ENCODE measurements at regions not wholly inside any gene's neighbourhood (a gene's known extent, or its start where the extent isn't known, plus 50 kb on each side); places are given as distances from the start of the nearest gene placed in this dataset.

GRCh38 chr3:163582967-163583366, 1495.3 kb downstream of the SI start:
- no peak overlapping the region for H3K27ac ChIP-seq
- 85 to 87% methylated on average over 1 of the region's 1 CpG for WGBS, 2 donors

DNA sequence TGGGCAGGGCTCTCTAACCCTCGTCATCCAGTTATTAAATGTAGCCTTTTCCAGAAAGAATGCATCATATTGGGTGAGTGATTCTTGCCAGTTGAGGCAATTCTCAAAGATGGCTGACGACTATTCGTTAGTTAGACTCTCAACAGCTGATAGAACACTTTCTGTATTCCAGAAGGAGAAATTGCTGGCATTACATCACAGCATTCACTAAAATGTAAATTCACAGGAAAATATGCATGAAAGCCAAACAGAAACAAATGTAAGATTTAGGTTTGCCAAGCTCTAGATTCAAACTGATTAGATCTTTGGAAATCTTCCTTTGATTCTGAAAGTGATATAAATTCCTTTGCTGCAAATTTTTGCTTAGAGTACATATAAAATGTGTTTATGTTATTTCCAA, 1501.0 kb downstream of the SI start:
- TF ChIP-seq, protein P1, sequence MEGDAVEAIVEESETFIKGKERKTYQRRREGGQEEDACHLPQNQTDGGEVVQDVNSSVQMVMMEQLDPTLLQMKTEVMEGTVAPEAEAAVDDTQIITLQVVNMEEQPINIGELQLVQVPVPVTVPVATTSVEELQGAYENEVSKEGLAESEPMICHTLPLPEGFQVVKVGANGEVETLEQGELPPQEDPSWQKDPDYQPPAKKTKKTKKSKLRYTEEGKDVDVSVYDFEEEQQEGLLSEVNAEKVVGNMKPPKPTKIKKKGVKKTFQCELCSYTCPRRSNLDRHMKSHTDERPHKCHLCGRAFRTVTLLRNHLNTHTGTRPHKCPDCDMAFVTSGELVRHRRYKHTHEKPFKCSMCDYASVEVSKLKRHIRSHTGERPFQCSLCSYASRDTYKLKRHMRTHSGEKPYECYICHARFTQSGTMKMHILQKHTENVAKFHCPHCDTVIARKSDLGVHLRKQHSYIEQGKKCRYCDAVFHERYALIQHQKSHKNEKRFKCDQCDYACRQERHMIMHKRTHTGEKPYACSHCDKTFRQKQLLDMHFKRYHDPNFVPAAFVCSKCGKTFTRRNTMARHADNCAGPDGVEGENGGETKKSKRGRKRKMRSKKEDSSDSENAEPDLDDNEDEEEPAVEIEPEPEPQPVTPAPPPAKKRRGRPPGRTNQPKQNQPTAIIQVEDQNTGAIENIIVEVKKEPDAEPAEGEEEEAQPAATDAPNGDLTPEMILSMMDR (IDR thresholded peaks at IDR 0.05) = no peak
- TF ChIP-seq POLR2AphosphoS5 (IDR thresholded peaks at IDR 0.05) (no peak), EP300 (IDR thresholded peaks at IDR 0.05) (no peak), POLR2A (IDR thresholded peaks at IDR 0.05) (no peak)
- Histone ChIP-seq H3K36me3 (no peaks in the 10 kb centered on the region), H3K27me3 (no peaks in the 10 kb centered on the region), H3K27ac (no peak overlapping the region), H3K4me1 (no peaks in the 10 kb centered on the region), H3K9me3 (no peaks in the 10 kb centered on the region), H3K4me3 (no peak overlapping the region)
- DNase-seq = no peak
- intact Hi-C loops (cut with DNase I) = no loop called here
- 64 to 75% methylated on average over 3 of the region's 3 CpGs for WGBS, 2 donors

More at GRCh38 chr3:163582967-163583366, 1495.3 kb downstream of the SI start:
- H3K9me3 ChIP-seq = peaks cover 0 to 4% (median 0%) of the 10 kb centered on the region in 4 donors
- intact Hi-C loops (cut with DNase I) = no loop called here
- H3K4me1 ChIP-seq = no peaks in the 10 kb centered on the region
- no peak for TF ChIP-seq EP300 (IDR thresholded peaks at IDR 0.05)
- no peak for TF ChIP-seq POLR2AphosphoS5 (IDR thresholded peaks at IDR 0.05)
- TF ChIP-seq, protein P1 (IDR thresholded peaks at IDR 0.05) = no peak
- no peak for TF ChIP-seq POLR2A (IDR thresholded peaks at IDR 0.05)
- no peaks in the 10 kb centered on the region for H3K36me3 ChIP-seq
- H3K4me3 ChIP-seq = no peak overlapping the region
- no peak for DNase-seq
- H3K27me3 ChIP-seq = no peaks in the 10 kb centered on the region

DNA sequence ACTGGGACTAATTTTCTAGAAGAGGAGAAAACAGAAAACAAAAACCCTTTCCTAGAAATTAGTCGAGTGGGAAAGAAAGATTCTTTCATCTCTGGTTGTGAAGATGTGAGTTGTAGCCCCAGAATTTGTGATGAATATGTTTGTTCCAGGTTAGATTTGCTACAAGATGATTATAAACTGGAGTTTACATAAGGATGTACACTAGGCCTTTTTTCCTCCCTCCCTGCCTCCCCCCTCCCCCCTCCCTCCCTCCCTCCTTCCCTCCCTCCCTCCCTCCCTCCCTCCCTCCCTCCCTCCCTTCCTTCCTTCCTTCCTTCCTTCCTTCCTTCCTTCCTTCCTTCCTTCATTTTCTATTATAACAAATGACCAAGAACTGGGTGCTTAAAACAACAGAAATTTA, 1502.0 kb downstream of the SI start:
- Histone ChIP-seq H3K4me1 (no peaks in the 10 kb centered on the region), H3K4me3 (no peak overlapping the region), H3K27ac (no peak overlapping the region), H3K9me3 (no peaks in the 10 kb centered on the region), H3K36me3 (no peaks in the 10 kb centered on the region), H3K27me3 (no peaks in the 10 kb centered on the region)
- no peak for TF ChIP-seq EP300 (IDR thresholded peaks at IDR 0.05)
- no peak for TF ChIP-seq POLR2AphosphoS5 (IDR thresholded peaks at IDR 0.05)
- TF ChIP-seq, protein P1 (IDR thresholded peaks at IDR 0.05) = no peak
- no peak for TF ChIP-seq POLR2A (IDR thresholded peaks at IDR 0.05)
- 31 to 64% methylated on average over 1 of the region's 1 CpG for WGBS, 2 donors
- no peak for DNase-seq
- intact Hi-C loops (cut with DNase I) = no loop called here

DNA sequence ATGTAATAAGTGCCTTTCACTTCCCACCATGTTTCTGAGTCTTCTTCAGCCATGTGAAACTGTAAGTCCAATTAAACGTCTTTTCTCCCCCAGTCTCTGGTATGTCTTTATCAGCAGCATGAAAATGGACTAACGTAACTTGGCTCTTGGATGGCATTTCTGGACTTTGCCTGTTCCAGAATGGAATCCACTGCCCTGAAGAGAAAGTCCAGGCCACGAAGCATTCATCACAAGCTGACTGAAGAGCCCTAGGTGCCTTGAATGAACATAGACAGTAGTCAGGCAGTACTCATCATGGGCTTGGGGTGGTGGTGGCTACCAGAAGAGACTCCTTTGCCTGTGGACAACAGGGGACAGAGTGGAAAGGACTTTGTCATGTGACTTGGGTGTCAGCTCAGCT, 1505.0 kb downstream of the SI start:
- no peaks in the 10 kb centered on the region for H3K9me3 ChIP-seq
- no peaks in the 10 kb centered on the region for H3K4me1 ChIP-seq
- 56 to 71% methylated on average over 3 of the region's 3 CpGs for WGBS, 2 donors
- no peak overlapping the region for H3K4me3 ChIP-seq
- DNase-seq = no peak
- H3K36me3 ChIP-seq = no peaks in the 10 kb centered on the region
- TF ChIP-seq POLR2AphosphoS5 (IDR thresholded peaks at IDR 0.05) = no peak
- no peaks in the 10 kb centered on the region for H3K27me3 ChIP-seq
- H3K27ac ChIP-seq = no peak overlapping the region
- intact Hi-C loops (cut with DNase I) = no loop called here

GRCh38 chr3:163572856-163573255, 1505.4 kb downstream of the SI start:
- no peaks in the 10 kb centered on the region for H3K4me1 ChIP-seq
- no peaks in the 10 kb centered on the region for H3K9me3 ChIP-seq
- no peaks in the 10 kb centered on the region for H3K27me3 ChIP-seq
- H3K4me3 ChIP-seq = no peak overlapping the region
- H3K36me3 ChIP-seq = no peaks in the 10 kb centered on the region
- intact Hi-C loops (cut with DNase I) = no loop called here
- TF ChIP-seq, protein P1 (IDR thresholded peaks at IDR 0.05) = no peak
- TF ChIP-seq POLR2AphosphoS5 (IDR thresholded peaks at IDR 0.05) (no peak), POLR2A (IDR thresholded peaks at IDR 0.05) (no peak), EP300 (IDR thresholded peaks at IDR 0.05) (no peak)
- H3K27ac ChIP-seq = no peak overlapping the region
- no peak for DNase-seq
- 30 to 37% methylated on average over 1 of the region's 1 CpG for WGBS, 2 donors
